Trophoblast cell (in vitro differentiated cells and primary cell): ENCODE measurements at regions not wholly inside any gene's neighbourhood (a gene's known extent, or its start where the extent isn't known, plus 50 kb on each side); places are given as distances from the start of the nearest gene placed in this dataset.

Experiments used
- DNase-seq, 2 donors: peaks; one replicate each; pipeline ENCODE4 v3.0.0-alpha.2; 2016
- H2AFZ ChIP-seq: 2 replicates; pipeline ENCODE4 v1.6.1; 2013; ENCODE audit warnings: low read length, moderate library complexity, mild to moderate bottlenecking; ENCODE audit not compliant: insufficient read depth, poor library complexity
- H2AK5ac ChIP-seq: 2 replicates; pipeline ENCODE4 v1.6.1; 2013; ENCODE audit warnings: mild to moderate bottlenecking, low read length
- H2BK120ac ChIP-seq: 2 replicates; pipeline ENCODE4 v1.6.1; 2013; ENCODE audit warnings: low read length, mild to moderate bottlenecking, moderate library complexity; ENCODE audit not compliant: insufficient read depth, poor library complexity
- H2BK12ac ChIP-seq: 2 replicates; pipeline ENCODE4 v1.6.1; 2013; ENCODE audit warnings: mild to moderate bottlenecking, low read length, moderate library complexity
- H2BK5ac ChIP-seq: 2 replicates; pipeline ENCODE4 v1.6.1; 2013; ENCODE audit warnings: low read length, low read depth, moderate library complexity, mild to moderate bottlenecking; ENCODE audit not compliant: poor library complexity
- H3K14ac ChIP-seq: 2 replicates; pipeline ENCODE4 v1.6.1; 2013; ENCODE audit warnings: mild to moderate bottlenecking, low read length
- H3K18ac ChIP-seq: 2 replicates; pipeline ENCODE4 v1.6.1; 2013; ENCODE audit warnings: mild to moderate bottlenecking, low read length
- H3K23ac ChIP-seq: 2 replicates; pipeline ENCODE4 v1.6.1; 2013; ENCODE audit warnings: low read length
- H3K27ac ChIP-seq: 2 replicates; pipeline ENCODE4 v1.5.1; 2013; ENCODE audit warnings: low read depth, mild to moderate bottlenecking, inconsistent platforms, low read length, moderate library complexity
- H3K27me3 ChIP-seq: 2 replicates; pipeline ENCODE4 v1.6.1; 2013; ENCODE audit warnings: inconsistent platforms, mild to moderate bottlenecking, low read length, moderate library complexity; ENCODE audit not compliant: insufficient read depth
- H3K36me3 ChIP-seq, 2 experiments: 1 replicate in 1 of 2; 2 replicates in 1 of 2; pipeline ENCODE4 v1.6.1; 2013; ENCODE audit warnings: low read length in 2 of 2, mild to moderate bottlenecking in 2 of 2, moderate library complexity in 1 of 2; ENCODE audit not compliant: insufficient read depth in 2 of 2, control insufficient read depth in 1 of 2
- H3K4ac ChIP-seq: 2 replicates; pipeline ENCODE4 v1.6.1; 2013; ENCODE audit warnings: low read depth, mild to moderate bottlenecking, low read length, moderate library complexity
- H3K4me1 ChIP-seq, 2 experiments: 1 replicate in 1 of 2; 2 replicates in 1 of 2; pipeline ENCODE4 v1.6.1; 2013; ENCODE audit warnings: low read length in 2 of 2, mild to moderate bottlenecking in 2 of 2, moderate library complexity in 1 of 2; ENCODE audit not compliant: insufficient read depth in 2 of 2, control insufficient read depth in 1 of 2
- H3K4me2 ChIP-seq: 2 replicates; pipeline ENCODE4 v1.6.1; 2013; ENCODE audit warnings: inconsistent platforms, mild to moderate bottlenecking, low read length, moderate library complexity
- H3K4me3 ChIP-seq: 2 replicates; pipeline ENCODE4 v1.5.1; 2013; ENCODE audit warnings: mild to moderate bottlenecking, low read depth, low read length, inconsistent platforms
- H3K79me1 ChIP-seq: one replicate; pipeline ENCODE4 v1.6.1; 2013; ENCODE audit warnings: low read length
- H3K79me2 ChIP-seq: 2 replicates; pipeline ENCODE4 v1.6.1; 2013; ENCODE audit warnings: low read length, mild to moderate bottlenecking; ENCODE audit not compliant: control insufficient read depth, insufficient read depth, poor library complexity
- H3K9ac ChIP-seq: 2 replicates; pipeline ENCODE4 v1.6.1; 2013; ENCODE audit warnings: mild to moderate bottlenecking, low read length
- H3K9me3 ChIP-seq: 2 replicates; pipeline ENCODE4 v1.6.1; 2013; ENCODE audit warnings: low read depth, mild to moderate bottlenecking, control low read depth, inconsistent platforms, low read length; ENCODE audit not compliant: insufficient read depth
- H4K12ac ChIP-seq: 2 replicates; pipeline ENCODE4 v1.6.1; 2013; ENCODE audit warnings: low read depth, mild to moderate bottlenecking, low read length, moderate library complexity
- H4K8ac ChIP-seq: 2 replicates; pipeline ENCODE4 v1.6.1; 2013; ENCODE audit warnings: low read depth, mild to moderate bottlenecking, low read length, moderate library complexity
- H4K91ac ChIP-seq: one replicate; pipeline ENCODE4 v1.6.1; 2013; ENCODE audit warnings: low read depth, mild to moderate bottlenecking, low read length, moderate library complexity
- WGBS: extraction: QIAGEN DNeasy Blood & Tissue Kit; methylation state at CpG from one replicate; pipeline ENCODE4 v1.1.7; 2013; ENCODE audit warnings: missing lambda C conversion rate; ENCODE audit not compliant: insufficient read length, insufficient coverage; ENCODE audit errors: extremely low coverage; 5-methylcytosine and 5-hydroxymethylcytosine counted together

- no peak overlapping the region for H2BK5ac ChIP-seq
These were observed 215.0 kb upstream of the PRNP start for GRCh38 chr20:4471221-4471620.

GRCh38 chr20:4470375-4470774 is 215.9 kb upstream of the PRNP start:
- no peak overlapping the region for H3K14ac ChIP-seq
- H2AK5ac ChIP-seq = no peak overlapping the region
- H3K18ac ChIP-seq = no peak overlapping the region
- no peak overlapping the region for H2AFZ ChIP-seq
- no peaks in the 10 kb centered on the region for H3K79me1 ChIP-seq
- H3K4me3 ChIP-seq = no peak overlapping the region
- DNase-seq = no peak
- no peaks in the 10 kb centered on the region for H3K36me3 ChIP-seq
- no peaks in the 10 kb centered on the region for H3K4me1 ChIP-seq
- no peak overlapping the region for H2BK5ac ChIP-seq
- no peak overlapping the region for H4K8ac ChIP-seq
- no peaks in the 10 kb centered on the region for H3K79me2 ChIP-seq
- H3K27me3 ChIP-seq = no peaks in the 10 kb centered on the region
- no peak overlapping the region for H3K4ac ChIP-seq
- no peak overlapping the region for H3K23ac ChIP-seq
- no peak overlapping the region for H2BK12ac ChIP-seq
- no peak overlapping the region for H2BK120ac ChIP-seq
- H3K4me2 ChIP-seq = no peak overlapping the region
- H4K91ac ChIP-seq = no peak overlapping the region
- no peak overlapping the region for H4K12ac ChIP-seq
- no peak overlapping the region for H3K27ac ChIP-seq
- WGBS = no CpG with 5 or more reads among the region's 3 CpGs
- no peak overlapping the region for H3K9ac ChIP-seq
- H3K9me3 ChIP-seq = no peaks in the 10 kb centered on the region

More at GRCh38 chr20:4471221-4471620, 215.0 kb upstream of the PRNP start:
- H3K36me3 ChIP-seq = no peaks in the 10 kb centered on the region
- H3K4me1 ChIP-seq = no peaks in the 10 kb centered on the region
- WGBS = no CpG with 5 or more reads among the region's 4 CpGs
- H4K8ac ChIP-seq = no peak overlapping the region
- no peak overlapping the region for H3K9ac ChIP-seq
- H2BK12ac ChIP-seq = no peak overlapping the region
- no peak overlapping the region for H2AFZ ChIP-seq
- no peak overlapping the region for H2BK120ac ChIP-seq
- H3K14ac ChIP-seq = no peak overlapping the region
- no peak overlapping the region for H3K18ac ChIP-seq
- H3K79me1 ChIP-seq = no peaks in the 10 kb centered on the region
- no peaks in the 10 kb centered on the region for H3K9me3 ChIP-seq
- H3K79me2 ChIP-seq = no peaks in the 10 kb centered on the region
- no peak overlapping the region for H2AK5ac ChIP-seq
- no peak overlapping the region for H4K12ac ChIP-seq
- H4K91ac ChIP-seq = no peak overlapping the region
- H3K4ac ChIP-seq = no peak overlapping the region
- no peak overlapping the region for H3K4me3 ChIP-seq
- no peak overlapping the region for H3K27ac ChIP-seq
- no peak overlapping the region for H3K23ac ChIP-seq
- H3K4me2 ChIP-seq = no peak overlapping the region
- no peak for DNase-seq
- H3K27me3 ChIP-seq = no peaks in the 10 kb centered on the region

- no peak overlapping the region for H2BK120ac ChIP-seq
- no peak overlapping the region for H3K14ac ChIP-seq
- H4K91ac ChIP-seq = no peak overlapping the region
- no peak overlapping the region for H2BK5ac ChIP-seq
- H3K23ac ChIP-seq = no peak overlapping the region
- no peak overlapping the region for H2AFZ ChIP-seq
- no peak overlapping the region for H3K4me3 ChIP-seq
- no peak overlapping the region for H4K12ac ChIP-seq
- H3K4ac ChIP-seq = no peak overlapping the region
- H3K36me3 ChIP-seq = no peaks in the 10 kb centered on the region
- H3K4me2 ChIP-seq = no peak overlapping the region
- H2BK12ac ChIP-seq = no peak overlapping the region
- H3K9me3 ChIP-seq = no peaks in the 10 kb centered on the region
- no peak for DNase-seq
- no peak overlapping the region for H3K18ac ChIP-seq
- H4K8ac ChIP-seq = no peak overlapping the region
- WGBS = no CpG with 5 or more reads among the region's 4 CpGs
- no peaks in the 10 kb centered on the region for H3K4me1 ChIP-seq
- H3K27me3 ChIP-seq = no peaks in the 10 kb centered on the region
- no peak overlapping the region for H2AK5ac ChIP-seq
- H3K27ac ChIP-seq = no peak overlapping the region
- no peak overlapping the region for H3K9ac ChIP-seq
- H3K79me2 ChIP-seq = no peaks in the 10 kb centered on the region
- no peaks in the 10 kb centered on the region for H3K79me1 ChIP-seq
These were observed 216.3 kb upstream of the PRNP start for GRCh38 chr20:4469910-4470309.

- H3K79me1 ChIP-seq = no peaks in the 10 kb centered on the region
- no peaks in the 10 kb centered on the region for H3K4me1 ChIP-seq
- H3K27me3 ChIP-seq = no peaks in the 10 kb centered on the region
- H3K9me3 ChIP-seq = no peaks in the 10 kb centered on the region
- no peak overlapping the region for H2AK5ac ChIP-seq
- no peak overlapping the region for H2BK12ac ChIP-seq
- no peak overlapping the region for H3K4me2 ChIP-seq
- H2BK120ac ChIP-seq = no peak overlapping the region
- no peaks in the 10 kb centered on the region for H3K79me2 ChIP-seq
- H3K4ac ChIP-seq = no peak overlapping the region
- no peak overlapping the region for H3K27ac ChIP-seq
- H3K23ac ChIP-seq = no peak overlapping the region
- H2BK5ac ChIP-seq = no peak overlapping the region
- no peaks in the 10 kb centered on the region for H3K36me3 ChIP-seq
- no peak overlapping the region for H3K18ac ChIP-seq
- no peak overlapping the region for H4K91ac ChIP-seq
- no peak overlapping the region for H2AFZ ChIP-seq
- no peak overlapping the region for H3K9ac ChIP-seq
- no peak overlapping the region for H3K4me3 ChIP-seq
- WGBS = no CpG with 5 or more reads among the region's 1 CpG
- DNase-seq = peak; percentile 27 to 64
- H3K14ac ChIP-seq = no peak overlapping the region
- H4K8ac ChIP-seq = no peak overlapping the region
- no peak overlapping the region for H4K12ac ChIP-seq
These were observed 218.1 kb upstream of the PRNP start for GRCh38 chr20:4468114-4468513.
